ENCODE measurements at regions not wholly inside any gene's neighbourhood (a gene's known extent, or its start where the extent isn't known, plus 50 kb on each side); places are given as distances from the start of the nearest gene placed in this dataset.

GRCh38 chr4:38189445-38189844 lies 229.2 kb downstream of the PTTG2 start:
- no peak for DNase-seq (ENCODE audit: low spot score)

- DNase-seq (ENCODE audit: low spot score): no peak
These were observed 230.6 kb downstream of the PTTG2 start for GRCh38 chr4:38190717-38191178.

- DNase-seq (ENCODE audit: low spot score): no peak
These were observed 232.3 kb downstream of the PTTG2 start for GRCh38 chr4:38192516-38192915.

DNA sequence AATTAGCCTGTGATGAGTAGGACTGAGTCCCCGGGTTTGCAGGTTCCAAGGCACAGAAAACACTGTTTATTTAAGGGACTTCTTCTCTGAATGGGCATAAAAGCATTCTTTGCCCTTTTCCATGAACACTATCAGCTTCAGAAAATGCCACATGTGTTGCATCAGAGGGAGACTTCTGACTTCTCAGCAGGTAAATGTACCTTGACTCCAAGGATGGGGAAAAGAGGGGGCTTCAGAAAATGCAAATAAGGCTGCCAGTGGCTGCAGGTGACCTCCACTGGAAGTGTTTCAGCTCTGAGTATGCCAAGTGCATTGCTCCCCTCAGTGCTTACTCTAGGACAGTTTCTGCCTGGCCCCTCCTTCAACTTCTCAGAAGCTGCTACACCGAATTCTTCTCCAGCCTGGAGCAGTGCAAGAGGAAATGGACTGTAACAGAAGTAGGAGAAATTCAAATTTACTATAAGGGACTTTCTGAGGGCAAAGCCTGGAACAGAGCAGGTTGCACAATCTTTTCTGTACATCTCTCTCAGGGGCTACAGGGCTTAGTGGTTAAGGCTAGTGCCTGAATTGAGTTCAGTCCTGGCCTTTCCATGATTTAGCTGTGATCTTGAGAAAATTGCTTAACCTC lies 233.2 kb downstream of the PTTG2 start:
- DNase-seq (ENCODE audit: low spot score): no peak

- DNase-seq (ENCODE audit: low spot score): no peak
These were observed 233.9 kb downstream of the PTTG2 start for GRCh38 chr4:38194047-38194602.

DNA sequence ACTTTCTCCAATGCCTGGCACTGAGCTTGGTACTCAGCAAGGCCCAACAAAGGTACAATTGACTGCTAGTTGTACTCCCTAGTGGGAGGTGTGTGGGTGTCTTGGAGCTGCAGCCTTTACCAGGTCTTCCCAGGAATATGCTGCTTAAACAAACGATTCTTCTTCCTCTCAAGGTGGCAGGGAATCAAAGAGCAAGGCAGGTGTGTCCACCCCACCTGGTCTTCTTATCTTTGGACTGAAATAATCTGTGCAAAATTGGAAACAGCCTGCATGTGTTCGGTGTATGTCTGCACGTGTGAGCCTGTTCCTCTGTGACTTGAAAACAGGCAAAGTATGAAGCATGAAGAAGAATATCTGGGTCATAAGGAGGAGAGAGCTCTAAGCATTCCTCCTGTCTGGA lies 235.3 kb downstream of the PTTG2 start:
- DNase-seq (ENCODE audit: low spot score): no peak

GRCh38 chr4:38195911-38196310 lies 235.7 kb downstream of the PTTG2 start:
- no peak for DNase-seq (ENCODE audit: low spot score)

DNA sequence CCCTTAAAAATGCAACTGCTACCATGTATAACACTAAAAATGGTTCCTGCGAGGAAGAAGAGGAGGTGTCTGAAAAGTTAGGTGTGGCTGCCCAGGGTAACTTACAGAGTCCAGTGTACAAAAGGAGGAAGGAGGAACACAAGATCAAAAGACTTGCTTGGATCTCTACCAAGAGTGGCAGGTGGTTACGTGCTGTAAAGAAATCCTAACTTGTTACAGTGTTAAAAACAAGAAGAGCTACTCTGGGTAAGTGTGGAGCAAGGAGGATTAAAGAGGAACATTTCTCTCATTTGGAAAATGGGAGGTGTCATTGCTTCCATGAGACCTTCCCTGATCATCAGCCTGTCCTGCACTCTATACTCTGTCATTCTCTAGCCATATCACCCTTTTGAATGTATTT lies 242.0 kb downstream of the PTTG2 start:
- DNase-seq (ENCODE audit: low spot score): no peak

DNA sequence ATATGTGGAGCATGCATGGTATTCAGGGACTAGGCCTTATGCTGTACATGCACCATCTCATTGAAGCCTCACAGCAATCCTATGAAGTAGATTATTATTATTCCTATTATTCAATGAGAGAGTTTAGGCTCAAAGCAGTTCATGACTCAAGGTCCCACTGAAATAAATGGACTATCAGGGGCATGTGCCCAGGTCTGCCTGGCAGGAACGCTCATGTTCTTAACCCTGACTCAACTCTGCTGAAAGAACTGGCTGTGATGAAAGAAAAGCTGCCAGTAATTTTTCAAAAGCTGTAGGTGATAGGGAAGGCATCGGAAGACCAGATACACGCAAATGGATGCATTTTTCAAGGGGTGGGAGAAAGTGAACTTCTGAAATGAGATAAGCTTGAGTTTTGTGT lies 243.4 kb downstream of the PTTG2 start:
- DNase-seq (ENCODE audit: low spot score): no peak

DNA sequence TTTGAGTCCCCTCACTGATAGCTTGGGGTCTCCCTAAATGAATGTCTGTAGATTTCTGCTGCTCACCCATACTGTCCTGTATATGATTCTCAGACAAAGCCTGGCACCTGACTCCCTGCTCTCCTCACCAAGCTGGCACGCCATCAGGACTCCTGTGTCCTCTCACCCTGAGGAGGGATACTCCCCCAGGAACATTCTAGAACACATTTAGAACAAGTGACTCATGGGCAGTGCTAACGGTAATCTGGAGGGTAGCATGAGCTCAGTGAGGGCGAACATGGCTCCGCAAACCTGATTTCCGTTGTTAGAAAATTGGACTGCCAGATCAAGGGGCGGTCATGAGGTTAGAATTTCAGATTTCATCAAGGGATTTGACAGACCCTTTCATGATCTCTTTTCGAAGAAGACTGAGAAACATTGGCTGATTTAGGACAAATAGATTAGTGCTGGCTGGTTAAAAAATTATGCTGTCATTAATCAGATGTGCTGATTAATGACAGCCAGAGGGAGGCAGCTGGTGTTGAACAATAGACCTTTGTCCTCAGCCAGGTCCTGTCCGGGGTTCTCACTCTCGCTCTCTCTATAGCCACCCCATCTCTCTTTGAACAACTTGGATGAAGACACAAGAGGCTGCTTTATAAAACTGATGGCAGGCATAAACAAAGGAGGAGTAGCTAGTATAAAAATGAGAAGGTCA lies 244.3 kb downstream of the PTTG2 start:
- no peak for DNase-seq (ENCODE audit: low spot score)

DNA sequence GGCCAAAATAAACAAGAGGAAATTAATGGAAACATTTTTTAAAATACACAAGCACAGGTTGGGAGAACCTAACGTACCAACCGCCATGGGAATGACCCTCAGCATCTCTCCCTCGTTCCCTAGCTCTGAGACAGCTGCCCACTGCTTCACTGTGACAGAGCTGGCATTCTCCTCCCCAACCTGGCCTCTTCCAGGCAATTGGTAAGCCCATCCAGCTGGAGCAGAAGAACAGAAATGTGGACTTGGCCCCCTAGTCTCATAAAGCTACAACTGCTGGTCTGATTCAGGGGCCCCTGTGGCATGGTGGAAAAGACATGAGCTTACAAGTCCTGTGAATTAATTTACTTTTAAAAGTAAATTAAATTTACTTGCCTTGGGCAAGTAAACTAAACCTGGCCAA lies 245.1 kb downstream of the PTTG2 start:
- no peak for DNase-seq (ENCODE audit: low spot score)

- no peak for DNase-seq (ENCODE audit: low spot score)
These were observed 246.9 kb downstream of the PTTG2 start for GRCh38 chr4:38207110-38207457.

- no peak for DNase-seq (ENCODE audit: low spot score)
These were observed 249.5 kb downstream of the PTTG2 start for GRCh38 chr4:38209654-38210053.

GRCh38 chr4:38210396-38211114 lies 250.4 kb downstream of the PTTG2 start:
- no peak for DNase-seq (ENCODE audit: low spot score)

GRCh38 chr4:38211885-38212284 lies 251.7 kb downstream of the PTTG2 start:
- DNase-seq (ENCODE audit: low spot score): no peak

DNA sequence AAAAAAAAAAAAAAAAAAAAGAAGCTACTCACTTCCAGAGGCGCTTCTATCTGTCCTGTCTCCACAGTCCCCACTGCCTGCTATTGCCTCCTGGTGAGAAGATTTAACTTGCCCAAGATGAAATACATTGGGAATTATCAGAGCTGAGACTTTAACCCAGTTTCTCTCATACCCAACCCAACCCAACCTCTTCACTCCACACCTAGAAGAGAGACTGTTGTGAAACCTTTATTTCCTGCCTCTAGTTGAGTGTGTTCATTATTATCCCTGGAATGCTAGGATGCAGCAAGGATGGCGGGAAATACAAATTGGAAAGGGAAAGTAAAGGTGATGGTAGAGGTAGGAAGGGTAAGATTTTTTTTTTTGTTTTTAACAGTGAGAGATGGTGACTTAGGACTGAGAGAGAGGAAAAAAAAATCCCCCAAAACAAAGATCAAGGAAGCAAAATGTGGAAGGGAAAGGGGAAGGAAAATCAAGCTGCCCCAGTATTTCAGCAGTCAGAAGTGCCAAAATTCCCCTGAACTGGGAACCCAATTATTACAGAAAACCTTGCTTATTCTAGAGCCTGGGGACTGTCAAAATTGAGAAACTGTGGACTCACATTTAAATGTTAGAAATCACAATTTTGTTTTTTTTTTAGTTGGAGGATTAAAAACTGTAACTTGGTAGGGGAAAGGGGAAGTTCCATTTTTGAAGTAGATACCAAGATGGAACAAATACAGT lies 253.0 kb downstream of the PTTG2 start:
- DNase-seq (ENCODE audit: low spot score): no peak

DNA sequence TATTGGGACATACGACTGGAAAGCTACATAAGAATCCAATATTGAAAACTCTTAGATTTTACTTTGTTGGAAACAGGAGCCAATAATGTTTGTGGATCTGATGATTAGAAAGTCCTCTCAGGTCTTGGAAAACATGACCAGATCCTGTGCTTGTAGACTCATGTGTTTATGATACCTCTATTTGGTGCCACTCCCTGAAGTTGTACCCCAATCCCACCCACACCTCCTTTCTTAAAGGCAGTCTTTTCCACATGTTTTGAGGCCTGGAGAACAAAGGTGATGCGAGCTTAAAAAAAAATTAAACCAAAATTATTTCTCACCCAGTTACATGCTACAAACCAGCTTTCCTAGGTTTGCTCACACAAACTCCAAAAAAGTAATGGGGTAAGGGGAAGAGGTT lies 262.7 kb downstream of the PTTG2 start:
- DNase-seq (ENCODE audit: low spot score): no peak

- no peak for DNase-seq (ENCODE audit: low spot score)
These were observed 263.1 kb downstream of the PTTG2 start for GRCh38 chr4:38223306-38223705.

DNA sequence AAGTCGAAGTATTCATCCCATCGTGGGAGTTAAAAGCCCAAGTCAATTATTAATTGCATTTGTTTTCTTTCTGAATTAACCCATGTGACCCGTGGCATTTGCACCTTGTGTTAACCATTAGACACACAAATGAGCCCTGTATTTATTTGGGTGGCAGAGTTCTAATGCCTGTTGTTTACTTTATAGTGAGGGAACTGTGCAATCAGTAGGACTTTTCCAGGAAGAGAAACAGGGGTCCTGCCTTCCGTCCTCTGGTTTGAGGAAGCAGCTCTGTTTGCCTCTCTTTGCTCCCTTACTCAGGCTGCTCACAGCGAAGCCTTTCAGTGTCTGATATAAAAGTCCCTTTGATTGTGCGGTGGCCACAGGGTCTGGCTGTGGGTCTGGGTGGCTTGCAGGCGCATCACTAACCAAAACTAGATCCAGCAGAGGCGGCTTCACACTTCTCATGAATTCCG lies 263.6 kb downstream of the PTTG2 start:
- DNase-seq (ENCODE audit: low spot score): no peak

- no peak for DNase-seq (ENCODE audit: low spot score)
These were observed 264.7 kb downstream of the PTTG2 start for GRCh38 chr4:38224850-38225249.

- DNase-seq (ENCODE audit: low spot score): no peak
These were observed 266.0 kb downstream of the PTTG2 start for GRCh38 chr4:38226170-38226569.

- no peak for DNase-seq (ENCODE audit: low spot score)
These were observed 270.1 kb downstream of the PTTG2 start for GRCh38 chr4:38230121-38230801.
